Fibroblast of lung (primary cell): ENCODE measurements at regions not wholly inside any gene's neighbourhood (a gene's known extent, or its start where the extent isn't known, plus 50 kb on each side); places are given as distances from the start of the nearest gene placed in this dataset.

Source experiments
- DNase-seq, 2 donors: peaks; one replicate each; pipeline versions ENCODE4 v3.0.0 to v3.0.0-alpha.2; 2010; ENCODE audit warnings: low read depth in 2 of 2
- H2AFZ ChIP-seq: 2 replicates; pipeline ENCODE4 v1.5.1; 2012; ENCODE audit warnings: low read length, control low read depth, inconsistent platforms
- H3K27ac ChIP-seq: 2 replicates; pipeline ENCODE4 v1.5.1; 2011; ENCODE audit warnings: low read length, control low read depth; ENCODE audit not compliant: insufficient read depth
- H3K27me3 ChIP-seq: 2 replicates; pipeline ENCODE4 v1.5.1; 2011; ENCODE audit warnings: mild to moderate bottlenecking, low read length; ENCODE audit not compliant: control insufficient read depth, insufficient read depth
- H3K36me3 ChIP-seq: 2 replicates; pipeline ENCODE4 v1.5.1; 2011; ENCODE audit warnings: low read length; ENCODE audit not compliant: control insufficient read depth, insufficient read depth
- H3K4me1 ChIP-seq: 2 replicates; pipeline ENCODE4 v1.5.1; 2011; ENCODE audit warnings: low read length; ENCODE audit not compliant: control insufficient read depth, insufficient read depth; ENCODE audit errors: extremely low read depth
- H3K4me2 ChIP-seq: 2 replicates; pipeline ENCODE4 v1.5.1; 2011; ENCODE audit warnings: low read length, control low read depth; ENCODE audit not compliant: insufficient read depth; ENCODE audit errors: extremely low read depth
- H3K4me3 ChIP-seq, 4 experiments: fragments of 200-600 bp in 1 of 4; sonication (generic) in 1 of 4; replicated peaks in 1 of 4; 2 replicates each; pipeline ENCODE4 v1.5.1; 2011 to 2016; ENCODE audit warnings: low read length in 4 of 4, low read depth in 3 of 4, mild to moderate bottlenecking in 3 of 4, control low read depth in 2 of 4, inconsistent platforms in 1 of 4, mixed read lengths in 1 of 4; ENCODE audit not compliant: insufficient read depth in 1 of 4; ENCODE audit errors: control extremely low read depth in 1 of 4
- H3K79me2 ChIP-seq: 2 replicates; pipeline ENCODE4 v1.5.1; 2012; ENCODE audit warnings: mild to moderate bottlenecking, low read length, inconsistent platforms; ENCODE audit not compliant: control insufficient read depth, insufficient read depth
- H3K9ac ChIP-seq: 2 replicates; pipeline ENCODE4 v1.5.1; 2011; ENCODE audit warnings: mild to moderate bottlenecking, low read length, control low read depth; ENCODE audit not compliant: insufficient read depth
- H3K9me3 ChIP-seq: 2 replicates; pipeline ENCODE4 v1.5.1; 2012; ENCODE audit warnings: low read depth, low read length; ENCODE audit not compliant: control insufficient read depth, insufficient read depth
- H4K20me1 ChIP-seq: 2 replicates; pipeline ENCODE4 v1.5.1; 2011; ENCODE audit warnings: low read length; ENCODE audit not compliant: control insufficient read depth, insufficient read depth; ENCODE audit errors: extremely low read depth
- CTCF ChIP-seq, 2 donors: IDR thresholded peaks in 1 of 2; conservative IDR thresholded peaks in 1 of 2; 1 replicate in 1 of 2; 2 replicates in 1 of 2; pipeline ENCODE4 v1.5.1; 2011 to 2012; ENCODE audit warnings: low read length in 2 of 2, control low read depth in 1 of 2, inconsistent platforms in 1 of 2, low read depth in 1 of 2, mild to moderate bottlenecking in 1 of 2
- EZH2 ChIP-seq: IDR thresholded peaks from 2 replicates; pipeline ENCODE4 v1.5.1; 2012; ENCODE audit warnings: low read length, control low read depth, mild to moderate bottlenecking; ENCODE audit errors: missing control alignments

GRCh38 chr3:118778201-118778600, 256.4 kb downstream of the IGSF11 start:
- no peak overlapping the region for H3K4me3 ChIP-seq
- DNase-seq, result no peak
- TF ChIP-seq CTCF (conservative IDR thresholded peaks at IDR 0.05 in 1 of 2, IDR thresholded peaks at IDR 0.05 in 1 of 2; ENCODE audit: low read depth in 1 of 2, low read length in 2 of 2) (no peak), EZH2 (no peak)
- H3K9me3 ChIP-seq, result no peaks in the 10 kb centered on the region
- no peak overlapping the region for H2AFZ ChIP-seq
- no peaks in the 10 kb centered on the region for H3K27me3 ChIP-seq
- no peak overlapping the region for H3K9ac ChIP-seq
- no peak overlapping the region for H3K27ac ChIP-seq
- no peak overlapping the region for H3K4me2 ChIP-seq
- no peaks in the 10 kb centered on the region for H3K79me2 ChIP-seq
- H3K4me1 ChIP-seq, result no peaks in the 10 kb centered on the region
- no peaks in the 10 kb centered on the region for H3K36me3 ChIP-seq
- no peaks in the 10 kb centered on the region for H4K20me1 ChIP-seq

GRCh38 chr3:118781232-118781631, 253.4 kb downstream of the IGSF11 start:
- Histone ChIP-seq H3K27me3 (no peaks in the 10 kb centered on the region), H3K4me1 (no peaks in the 10 kb centered on the region), H4K20me1 (no peaks in the 10 kb centered on the region), H3K27ac (no peak overlapping the region), H3K4me2 (no peak overlapping the region), H2AFZ (no peak overlapping the region), H3K36me3 (no peaks in the 10 kb centered on the region), H3K4me3 (no peak overlapping the region), H3K9ac (no peak overlapping the region), H3K79me2 (no peaks in the 10 kb centered on the region), H3K9me3 (no peaks in the 10 kb centered on the region)
- no peak for DNase-seq
- TF ChIP-seq CTCF (conservative IDR thresholded peaks at IDR 0.05 in 1 of 2, IDR thresholded peaks at IDR 0.05 in 1 of 2; ENCODE audit: low read depth in 1 of 2, low read length in 2 of 2) (no peak), EZH2 (no peak)

GRCh38 chr3:118781839-118782238, 252.8 kb downstream of the IGSF11 start:
- Histone ChIP-seq H3K4me1 (no peaks in the 10 kb centered on the region), H3K27me3 (no peaks in the 10 kb centered on the region), H2AFZ (no peak overlapping the region), H3K36me3 (no peaks in the 10 kb centered on the region), H3K4me2 (no peak overlapping the region), H3K9me3 (no peaks in the 10 kb centered on the region), H3K4me3 (no peak overlapping the region), H3K27ac (no peak overlapping the region), H4K20me1 (no peaks in the 10 kb centered on the region), H3K79me2 (no peaks in the 10 kb centered on the region), H3K9ac (no peak overlapping the region)
- no peak for DNase-seq
- TF ChIP-seq CTCF (conservative IDR thresholded peaks at IDR 0.05 in 1 of 2, IDR thresholded peaks at IDR 0.05 in 1 of 2; ENCODE audit: low read depth in 1 of 2, low read length in 2 of 2), result no peak
- TF ChIP-seq EZH2, result no peak
